Type B pancreatic cell (in vitro differentiated cells): ENCODE measurements at regions not wholly inside any gene's neighbourhood (a gene's known extent, or its start where the extent isn't known, plus 50 kb on each side); places are given as distances from the start of the nearest gene placed in this dataset.
"Not testable (repeated sequence)": the region's sequence is repeated elsewhere in the genome, so short reads cannot be mapped to it uniquely, and the experiment has no call there.

ENCODE experiments used
- DNase-seq: peaks from one replicate; pipeline ENCODE4 v3.0.0; 2021; ENCODE audit warnings: mixed read lengths; ENCODE audit not compliant: unreplicated experiment; ENCODE audit errors: extremely low spot score
- H3K27ac Mint-ChIP-seq: 2 replicates; pipeline ENCODE4 v1.8.0; 2021; ENCODE audit warnings: mild to moderate bottlenecking, mixed read lengths
- H3K27me3 Mint-ChIP-seq: 2 replicates; pipeline ENCODE4 v1.8.0; 2021; ENCODE audit warnings: mixed read lengths
- H3K36me3 Mint-ChIP-seq: 2 replicates; pipeline ENCODE4 v1.8.0; 2021; ENCODE audit warnings: mixed read lengths
- H3K4me1 Mint-ChIP-seq: one replicate; pipeline ENCODE4 v1.8.0; 2021; ENCODE audit warnings: mixed read lengths; ENCODE audit not compliant: unreplicated experiment
- H3K4me3 Mint-ChIP-seq: 2 replicates; pipeline ENCODE4 v1.8.0; 2021; ENCODE audit warnings: mild to moderate bottlenecking, mixed read lengths
- H3K9me3 Mint-ChIP-seq: 2 replicates; pipeline ENCODE4 v1.8.0; 2021; ENCODE audit warnings: mixed read lengths
- CTCF ChIP-seq: fragments of 200-600 bp; sonication (generic); conservative IDR thresholded peaks from 2 replicates; pipeline ENCODE4 v1.5.0; 2021; ENCODE audit warnings: antibody characterized with exemption, mild to moderate bottlenecking

- no peak for TF ChIP-seq CTCF
- DNase-seq, result no peak
- peaks cover 37% of the 10 kb centered on the region for H3K36me3 Mint-ChIP-seq
- no peaks in the 10 kb centered on the region for H3K4me1 Mint-ChIP-seq
- H3K4me3 Mint-ChIP-seq, result no peak overlapping the region
- no peaks in the 10 kb centered on the region for H3K27me3 Mint-ChIP-seq
- no peak overlapping the region for H3K27ac Mint-ChIP-seq
- peaks cover 19% of the 10 kb centered on the region for H3K9me3 Mint-ChIP-seq
Observed at GRCh38 chr12:100083308-100083707, 59.4 kb downstream of the BLTP3B start.

- H3K9me3 Mint-ChIP-seq, result peaks cover 19% of the 10 kb centered on the region
- not testable (repeated sequence) for DNase-seq, H3K27ac Mint-ChIP-seq, H3K27me3 Mint-ChIP-seq, H3K4me3 Mint-ChIP-seq, H3K4me1 Mint-ChIP-seq
- peaks cover 57% of the 10 kb centered on the region for H3K36me3 Mint-ChIP-seq
Observed at GRCh38 chr12:100078777-100079176, 63.9 kb downstream of the BLTP3B start.

GRCh38 chr12:100077367-100077766, 65.3 kb downstream of the BLTP3B start:
- Mint-ChIP-seq H3K4me3 (no peak overlapping the region), H3K4me1 (no peaks in the 10 kb centered on the region), H3K27ac (no peak overlapping the region), H3K9me3 (peaks cover 18% of the 10 kb centered on the region), H3K27me3 (no peaks in the 10 kb centered on the region), H3K36me3 (peaks cover 57% of the 10 kb centered on the region)
- peak; percentile 22 for TF ChIP-seq CTCF
- DNase-seq, result no peak

GRCh38 chr12:100075598-100075997, 67.1 kb downstream of the BLTP3B start:
- peaks cover 8% of the 10 kb centered on the region for H3K9me3 Mint-ChIP-seq
- no peaks in the 10 kb centered on the region for H3K4me1 Mint-ChIP-seq
- no peak for TF ChIP-seq CTCF
- no peak for DNase-seq
- H3K27ac Mint-ChIP-seq, result no peak overlapping the region
- peaks cover 41% of the 10 kb centered on the region for H3K36me3 Mint-ChIP-seq
- no peak overlapping the region for H3K4me3 Mint-ChIP-seq
- no peaks in the 10 kb centered on the region for H3K27me3 Mint-ChIP-seq

DNA sequence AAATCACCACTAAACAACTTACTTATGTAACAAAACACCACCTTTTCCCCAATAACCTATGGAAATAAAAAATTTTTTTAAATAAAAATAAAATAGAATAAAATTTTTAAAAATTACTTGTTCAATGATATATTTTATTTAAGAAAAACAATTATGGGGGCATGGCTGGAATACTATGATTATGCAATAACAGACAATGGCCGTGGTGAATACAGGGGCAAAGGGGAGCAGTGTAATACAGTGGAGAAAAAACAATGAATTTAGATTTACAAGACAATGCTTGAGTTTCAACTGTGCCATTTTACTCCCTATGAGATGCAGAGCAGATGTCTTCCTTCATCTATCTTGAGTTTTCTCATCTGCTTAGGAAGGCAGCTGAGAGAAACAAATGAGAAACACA, 72.9 kb downstream of the BLTP3B start:
- DNase-seq, result no peak
- Mint-ChIP-seq H3K27ac (no peak overlapping the region), H3K36me3 (peaks cover 57% of the 10 kb centered on the region), H3K9me3 (peaks cover 22% of the 10 kb centered on the region), H3K27me3 (no peaks in the 10 kb centered on the region), H3K4me3 (no peak overlapping the region), H3K4me1 (no peaks in the 10 kb centered on the region)
- TF ChIP-seq CTCF, result no peak

- Mint-ChIP-seq H3K27me3 (no peaks in the 10 kb centered on the region), H3K4me1 (no peaks in the 10 kb centered on the region), H3K36me3 (peaks cover 59% of the 10 kb centered on the region), H3K27ac (no peak overlapping the region), H3K4me3 (no peak overlapping the region), H3K9me3 (peaks cover 27% of the 10 kb centered on the region)
- no peak for TF ChIP-seq CTCF
- DNase-seq, result no peak
Observed at GRCh38 chr12:100068305-100068704, 74.4 kb downstream of the BLTP3B start.
